ENCODE measurements at regions not wholly inside any gene's neighbourhood (a gene's known extent, or its start where the extent isn't known, plus 50 kb on each side); places are given as distances from the start of the nearest gene placed in this dataset.

DNA sequence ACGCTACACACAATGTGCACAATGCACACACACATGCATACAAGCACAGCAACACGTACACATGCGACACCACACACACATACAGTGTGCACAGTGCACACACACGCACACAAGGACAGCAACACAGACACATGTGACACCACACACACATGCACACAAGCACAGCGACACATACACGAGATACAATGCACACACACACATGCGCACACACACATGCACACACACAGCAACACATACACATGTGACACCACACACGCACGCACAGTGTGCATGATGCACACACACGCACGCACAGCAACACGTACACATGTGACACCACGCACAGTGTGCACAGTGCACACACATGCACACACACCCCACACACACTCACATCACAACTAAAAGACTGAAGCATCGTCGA is 327.3 kb downstream of the THBS2 start:
- TF ChIP-seq, protein P1, sequence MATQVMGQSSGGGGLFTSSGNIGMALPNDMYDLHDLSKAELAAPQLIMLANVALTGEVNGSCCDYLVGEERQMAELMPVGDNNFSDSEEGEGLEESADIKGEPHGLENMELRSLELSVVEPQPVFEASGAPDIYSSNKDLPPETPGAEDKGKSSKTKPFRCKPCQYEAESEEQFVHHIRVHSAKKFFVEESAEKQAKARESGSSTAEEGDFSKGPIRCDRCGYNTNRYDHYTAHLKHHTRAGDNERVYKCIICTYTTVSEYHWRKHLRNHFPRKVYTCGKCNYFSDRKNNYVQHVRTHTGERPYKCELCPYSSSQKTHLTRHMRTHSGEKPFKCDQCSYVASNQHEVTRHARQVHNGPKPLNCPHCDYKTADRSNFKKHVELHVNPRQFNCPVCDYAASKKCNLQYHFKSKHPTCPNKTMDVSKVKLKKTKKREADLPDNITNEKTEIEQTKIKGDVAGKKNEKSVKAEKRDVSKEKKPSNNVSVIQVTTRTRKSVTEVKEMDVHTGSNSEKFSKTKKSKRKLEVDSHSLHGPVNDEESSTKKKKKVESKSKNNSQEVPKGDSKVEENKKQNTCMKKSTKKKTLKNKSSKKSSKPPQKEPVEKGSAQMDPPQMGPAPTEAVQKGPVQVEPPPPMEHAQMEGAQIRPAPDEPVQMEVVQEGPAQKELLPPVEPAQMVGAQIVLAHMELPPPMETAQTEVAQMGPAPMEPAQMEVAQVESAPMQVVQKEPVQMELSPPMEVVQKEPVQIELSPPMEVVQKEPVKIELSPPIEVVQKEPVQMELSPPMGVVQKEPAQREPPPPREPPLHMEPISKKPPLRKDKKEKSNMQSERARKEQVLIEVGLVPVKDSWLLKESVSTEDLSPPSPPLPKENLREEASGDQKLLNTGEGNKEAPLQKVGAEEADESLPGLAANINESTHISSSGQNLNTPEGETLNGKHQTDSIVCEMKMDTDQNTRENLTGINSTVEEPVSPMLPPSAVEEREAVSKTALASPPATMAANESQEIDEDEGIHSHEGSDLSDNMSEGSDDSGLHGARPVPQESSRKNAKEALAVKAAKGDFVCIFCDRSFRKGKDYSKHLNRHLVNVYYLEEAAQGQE (IDR thresholded peaks at IDR 0.05; ENCODE audit: low read depth): no peak
- TF ChIP-seq TAF1 (IDR thresholded peaks at IDR 0.05; ENCODE audit: low read depth) (no peak), CREB1 (IDR thresholded peaks at IDR 0.05; ENCODE audit: low read depth) (no peak), NFIC (IDR thresholded peaks at IDR 0.05) (no peak), TEAD4 (IDR thresholded peaks at IDR 0.05) (no peak), EGR1 (IDR thresholded peaks at IDR 0.05) (no peak), CEBPB (IDR thresholded peaks at IDR 0.05) (no peak), FOXM1 (IDR thresholded peaks at IDR 0.05; ENCODE audit: borderline replicate concordance, low read depth) (no peak)
- TF ChIP-seq, protein P2, sequence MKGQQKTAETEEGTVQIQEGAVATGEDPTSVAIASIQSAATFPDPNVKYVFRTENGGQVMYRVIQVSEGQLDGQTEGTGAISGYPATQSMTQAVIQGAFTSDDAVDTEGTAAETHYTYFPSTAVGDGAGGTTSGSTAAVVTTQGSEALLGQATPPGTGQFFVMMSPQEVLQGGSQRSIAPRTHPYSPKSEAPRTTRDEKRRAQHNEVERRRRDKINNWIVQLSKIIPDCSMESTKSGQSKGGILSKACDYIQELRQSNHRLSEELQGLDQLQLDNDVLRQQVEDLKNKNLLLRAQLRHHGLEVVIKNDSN (IDR thresholded peaks at IDR 0.05): no peak

DNA sequence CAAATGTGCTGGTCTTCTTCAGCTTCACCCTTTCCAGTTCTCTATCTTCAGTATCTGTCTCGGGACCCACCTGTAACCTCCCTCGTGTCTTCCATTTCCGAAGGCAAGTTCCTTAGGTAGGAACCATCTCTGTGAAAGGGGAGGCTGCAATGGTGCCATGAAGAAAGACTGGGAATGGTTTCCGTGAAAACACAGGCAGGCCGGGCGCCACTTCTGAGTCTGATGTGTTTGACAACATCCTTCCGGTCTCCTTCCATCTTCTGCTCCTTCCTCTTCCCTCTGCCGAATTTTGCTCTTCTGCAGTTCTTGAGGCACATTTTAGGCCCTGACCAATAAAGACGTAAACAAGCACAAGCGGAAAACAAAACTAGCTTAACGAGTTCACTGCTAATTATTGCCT is 328.0 kb downstream of the THBS2 start:
- TF ChIP-seq FOXM1 (IDR thresholded peaks at IDR 0.05; ENCODE audit: borderline replicate concordance, low read depth) (no peak), CREB1 (IDR thresholded peaks at IDR 0.05; ENCODE audit: low read depth) (no peak), TEAD4 (IDR thresholded peaks at IDR 0.05) (no peak), EP300 (IDR thresholded peaks at IDR 0.05; ENCODE audit: borderline replicate concordance) (no peak), NFIC (IDR thresholded peaks at IDR 0.05) (no peak), CEBPB (IDR thresholded peaks at IDR 0.05) (no peak), TCF12 (IDR thresholded peaks at IDR 0.05; ENCODE audit: low read depth) (no peak), RAD21 (IDR thresholded peaks at IDR 0.05; ENCODE audit: low read depth) (no peak)
- TF ChIP-seq, protein P2 (IDR thresholded peaks at IDR 0.05): no peak

DNA sequence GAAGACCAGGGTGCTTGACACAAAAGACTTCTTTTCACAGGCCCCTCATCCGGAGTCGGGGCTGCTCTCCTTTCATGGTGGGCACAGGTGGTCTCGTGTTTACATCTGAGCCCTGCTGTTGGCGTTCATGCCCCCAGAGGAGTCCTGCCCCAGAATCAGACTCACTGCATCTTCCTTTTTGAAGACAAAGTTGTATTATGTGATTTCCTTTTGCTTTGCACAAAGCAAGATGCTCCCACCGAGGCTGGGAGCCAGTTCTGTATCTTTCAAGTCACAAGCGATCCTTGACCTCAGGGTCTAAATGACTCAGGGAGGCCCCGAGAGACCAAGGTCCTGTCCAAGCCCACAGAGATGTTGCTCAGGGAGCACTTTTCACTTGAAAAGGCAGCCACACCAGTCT is 330.5 kb downstream of the THBS2 start:
- TF ChIP-seq CEBPB (IDR thresholded peaks at IDR 0.05) (no peak), CREB1 (IDR thresholded peaks at IDR 0.05; ENCODE audit: low read depth) (no peak), EP300 (IDR thresholded peaks at IDR 0.05; ENCODE audit: borderline replicate concordance) (no peak), EGR1 (IDR thresholded peaks at IDR 0.05) (no peak), NFIC (IDR thresholded peaks at IDR 0.05) (no peak), TAF1 (IDR thresholded peaks at IDR 0.05; ENCODE audit: low read depth) (no peak), ZBTB7A (IDR thresholded peaks at IDR 0.05; ENCODE audit: low read depth) (no peak), RAD21 (IDR thresholded peaks at IDR 0.05; ENCODE audit: low read depth) (no peak), TCF12 (IDR thresholded peaks at IDR 0.05; ENCODE audit: low read depth) (no peak), YY1 (IDR thresholded peaks at IDR 0.05; ENCODE audit: low read depth) (no peak), TEAD4 (IDR thresholded peaks at IDR 0.05) (no peak), FOXM1 (IDR thresholded peaks at IDR 0.05; ENCODE audit: borderline replicate concordance, low read depth) (no peak)
- TF ChIP-seq, protein P1 (IDR thresholded peaks at IDR 0.05; ENCODE audit: low read depth): no peak
- TF ChIP-seq, protein P2 (IDR thresholded peaks at IDR 0.05): no peak
- TF ChIP-seq, protein P3, sequence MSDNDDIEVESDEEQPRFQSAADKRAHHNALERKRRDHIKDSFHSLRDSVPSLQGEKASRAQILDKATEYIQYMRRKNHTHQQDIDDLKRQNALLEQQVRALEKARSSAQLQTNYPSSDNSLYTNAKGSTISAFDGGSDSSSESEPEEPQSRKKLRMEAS (IDR thresholded peaks at IDR 0.05): no peak

DNA sequence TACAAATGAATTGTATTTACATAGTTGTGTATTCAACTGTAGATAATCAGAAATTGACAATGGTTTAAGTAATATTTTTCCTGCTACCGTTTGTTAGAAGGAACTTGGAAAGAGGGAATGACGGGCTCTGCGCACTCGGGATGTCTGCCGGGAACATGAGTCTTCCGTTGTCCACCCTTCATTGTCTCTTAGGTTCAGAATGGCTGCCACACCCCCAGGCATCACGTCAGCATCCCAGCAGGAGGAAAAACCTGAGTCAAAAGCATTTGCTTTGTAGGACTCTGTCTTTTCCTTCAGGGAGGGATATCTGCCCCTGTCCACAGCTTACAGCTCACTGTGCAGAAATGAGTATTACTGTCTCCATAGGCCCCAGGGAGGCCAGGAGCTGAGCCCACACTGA is 331.2 kb downstream of the THBS2 start:
- TF ChIP-seq NFIC (IDR thresholded peaks at IDR 0.05) (no peak), RAD21 (IDR thresholded peaks at IDR 0.05; ENCODE audit: low read depth) (no peak), TEAD4 (IDR thresholded peaks at IDR 0.05) (no peak), CREB1 (IDR thresholded peaks at IDR 0.05; ENCODE audit: low read depth) (no peak), ZBTB7A (IDR thresholded peaks at IDR 0.05; ENCODE audit: low read depth) (no peak), EGR1 (IDR thresholded peaks at IDR 0.05) (no peak), YY1 (IDR thresholded peaks at IDR 0.05; ENCODE audit: low read depth) (no peak), FOXM1 (IDR thresholded peaks at IDR 0.05; ENCODE audit: borderline replicate concordance, low read depth) (no peak), TAF1 (IDR thresholded peaks at IDR 0.05; ENCODE audit: low read depth) (no peak)
- TF ChIP-seq, protein P3 (IDR thresholded peaks at IDR 0.05): no peak
- TF ChIP-seq, protein P2 (IDR thresholded peaks at IDR 0.05): no peak

DNA sequence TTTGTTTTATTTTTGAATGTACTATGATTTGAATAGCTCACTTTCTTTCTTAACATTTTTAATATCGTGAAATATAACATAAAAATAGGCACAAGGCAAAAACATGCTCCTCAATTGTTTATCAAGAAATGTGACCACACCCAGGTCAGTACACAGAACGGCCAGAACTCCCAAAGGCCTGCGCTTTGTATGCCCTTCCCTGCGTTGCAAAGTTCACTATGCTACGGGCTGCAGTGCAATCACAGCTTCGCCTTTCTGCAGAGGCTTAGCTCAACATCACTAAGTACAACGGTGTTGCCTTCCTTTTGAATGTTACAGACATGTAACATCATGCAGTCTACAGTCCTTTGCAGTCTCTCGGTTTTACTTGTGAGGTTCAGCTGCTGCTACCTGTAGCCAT is 333.4 kb downstream of the THBS2 start:
- TF ChIP-seq, protein P3 (IDR thresholded peaks at IDR 0.05): no peak
- TF ChIP-seq EGR1 (IDR thresholded peaks at IDR 0.05) (no peak), EP300 (IDR thresholded peaks at IDR 0.05; ENCODE audit: borderline replicate concordance) (no peak), NFIC (IDR thresholded peaks at IDR 0.05) (no peak), TAF1 (IDR thresholded peaks at IDR 0.05; ENCODE audit: low read depth) (no peak), YY1 (IDR thresholded peaks at IDR 0.05; ENCODE audit: low read depth) (no peak), CEBPB (IDR thresholded peaks at IDR 0.05) (no peak), RAD21 (IDR thresholded peaks at IDR 0.05; ENCODE audit: low read depth) (no peak), TCF12 (IDR thresholded peaks at IDR 0.05; ENCODE audit: low read depth) (no peak), CREB1 (IDR thresholded peaks at IDR 0.05; ENCODE audit: low read depth) (no peak), ZBTB7A (IDR thresholded peaks at IDR 0.05; ENCODE audit: low read depth) (no peak), FOXM1 (IDR thresholded peaks at IDR 0.05; ENCODE audit: borderline replicate concordance, low read depth) (no peak)
- TF ChIP-seq, protein P1 (IDR thresholded peaks at IDR 0.05; ENCODE audit: low read depth): no peak
- TF ChIP-seq, protein P2 (IDR thresholded peaks at IDR 0.05): no peak
